ENCODE measurements at regions not wholly inside any gene's neighbourhood (a gene's known extent, or its start where the extent isn't known, plus 50 kb on each side); places are given as distances from the start of the nearest gene placed in this dataset.

GRCh38 chr1:93778457-93778856, 96.8 kb upstream of the BCAR3 start:
- TF ChIP-seq CTCF (IDR thresholded peaks at IDR 0.05) (no peak), POLR2A (IDR thresholded peaks at IDR 0.05) (no peak), POLR2AphosphoS5 (IDR thresholded peaks at IDR 0.05) (no peak)
